GOT3 (cell line): ENCODE measurements at regions not wholly inside any gene's neighbourhood (a gene's known extent, or its start where the extent isn't known, plus 50 kb on each side); places are given as distances from the start of the nearest gene placed in this dataset.
"Not testable (repeated sequence)": the region's sequence is repeated elsewhere in the genome, so short reads cannot be mapped to it uniquely, and the experiment has no call there.

Experiments used
- DNase-seq: peaks from one replicate; lab custom pipeline; 2025; ENCODE audit warnings: mixed read lengths; lab: John Stamatoyannopoulos, UW

GRCh38 chr20:57104651-57105204, 161.7 kb downstream of the BMP7 start:
- no peak for DNase-seq

GRCh38 chr20:57106030-57106682, 160.3 kb downstream of the BMP7 start:
- no peak for DNase-seq

GRCh38 chr20:57106692-57107091, 159.7 kb downstream of the BMP7 start:
- DNase-seq: no peak

- no peak for DNase-seq
These were observed 159.2 kb downstream of the BMP7 start for GRCh38 chr20:57107208-57107607.

GRCh38 chr20:57108218-57108617, 158.2 kb downstream of the BMP7 start:
- no peak for DNase-seq

GRCh38 chr20:57108742-57109570, 157.5 kb downstream of the BMP7 start:
- DNase-seq: no peak

- DNase-seq: no peak
These were observed 156.9 kb downstream of the BMP7 start for GRCh38 chr20:57109571-57109953.

- DNase-seq: not testable (repeated sequence)
These were observed 156.1 kb downstream of the BMP7 start for GRCh38 chr20:57110121-57111027.

GRCh38 chr20:57111028-57111373, 155.4 kb downstream of the BMP7 start:
- DNase-seq: no peak

- no peak for DNase-seq
These were observed 154.0 kb downstream of the BMP7 start for GRCh38 chr20:57112448-57112847.

- no peak for DNase-seq
These were observed 152.0 kb downstream of the BMP7 start for GRCh38 chr20:57114290-57115005.

GRCh38 chr20:57117296-57117695, 149.1 kb downstream of the BMP7 start:
- DNase-seq: no peak

GRCh38 chr20:57118107-57118769, 148.2 kb downstream of the BMP7 start:
- no peak for DNase-seq
